H9 (cell line): ENCODE measurements at regions not wholly inside any gene's neighbourhood (a gene's known extent, or its start where the extent isn't known, plus 50 kb on each side); places are given as distances from the start of the nearest gene placed in this dataset.

Experiments used
- DNase-seq: peaks from one replicate; pipeline ENCODE4 v3.0.0-alpha.2; 2017
- H2AFZ ChIP-seq: one replicate; pipeline ENCODE4 v1.6.1; 2013; ENCODE audit warnings: mild to moderate bottlenecking, low read length, control low read depth, moderate library complexity
- H2AK5ac ChIP-seq: 2 replicates; pipeline ENCODE4 v1.6.1; 2013; ENCODE audit warnings: low read length, control low read depth, mixed read lengths; ENCODE audit not compliant: insufficient read length
- H2BK120ac ChIP-seq: one replicate; pipeline ENCODE4 v1.6.1; 2013; ENCODE audit warnings: low read depth, mild to moderate bottlenecking, low read length, control low read depth, inconsistent platforms; ENCODE audit not compliant: poor library complexity, severe bottlenecking
- H2BK12ac ChIP-seq: 2 replicates; pipeline ENCODE4 v1.6.1; 2013; ENCODE audit warnings: low read length, control low read depth, mixed read lengths, low read depth; ENCODE audit not compliant: insufficient read length
- H2BK15ac ChIP-seq: 2 replicates; pipeline ENCODE4 v1.6.1; 2013; ENCODE audit warnings: low read depth, low read length, control low read depth
- H2BK20ac ChIP-seq: one replicate; pipeline ENCODE4 v1.6.1; 2013; ENCODE audit warnings: low read depth, mild to moderate bottlenecking, low read length, control low read depth, inconsistent platforms; ENCODE audit not compliant: poor library complexity, severe bottlenecking
- H2BK5ac ChIP-seq: 2 replicates; pipeline ENCODE4 v1.6.1; 2013; ENCODE audit warnings: low read length, control low read depth, mixed read lengths; ENCODE audit not compliant: insufficient read length
- H3K14ac ChIP-seq: 2 replicates; pipeline ENCODE4 v1.6.1; 2013; ENCODE audit warnings: low read length, control low read depth; ENCODE audit not compliant: insufficient read depth
- H3K18ac ChIP-seq: 2 replicates; pipeline ENCODE4 v1.6.1; 2013; ENCODE audit warnings: low read depth, mild to moderate bottlenecking, mixed read lengths, low read length, control low read depth; ENCODE audit not compliant: insufficient read length
- H3K23ac ChIP-seq: 2 replicates; pipeline ENCODE4 v1.6.1; 2013; ENCODE audit warnings: low read length, control low read depth, mixed read lengths, low read depth; ENCODE audit not compliant: insufficient read length
- H3K23me2 ChIP-seq: 2 replicates; pipeline ENCODE4 v1.6.1; 2013; ENCODE audit warnings: low read depth, mild to moderate bottlenecking, mixed read lengths, low read length, control low read depth; ENCODE audit not compliant: insufficient read length, poor library complexity, severe bottlenecking
- H3K27ac ChIP-seq: 2 replicates; pipeline ENCODE4 v1.5.1; 2013; ENCODE audit warnings: low read length, control low read depth, mixed read lengths, low read depth; ENCODE audit not compliant: insufficient read length
- H3K27me3 ChIP-seq: 2 replicates; pipeline ENCODE4 v1.6.1; 2013; ENCODE audit warnings: low read length, control low read depth, inconsistent platforms; ENCODE audit not compliant: insufficient read depth
- H3K4ac ChIP-seq: 2 replicates; pipeline ENCODE4 v1.6.1; 2013; ENCODE audit warnings: low read depth, mild to moderate bottlenecking, control low read depth, inconsistent platforms, low read length, moderate library complexity
- H3K4me1 ChIP-seq: 2 replicates; pipeline ENCODE4 v1.6.1; 2013; ENCODE audit warnings: low read length, control low read depth, inconsistent platforms; ENCODE audit not compliant: insufficient read depth
- H3K4me2 ChIP-seq: 2 replicates; pipeline ENCODE4 v1.6.1; 2013; ENCODE audit warnings: low read length, control low read depth, mixed read lengths; ENCODE audit not compliant: insufficient read length, insufficient read depth
- H3K56ac ChIP-seq: 2 replicates; pipeline ENCODE4 v1.6.1; 2013; ENCODE audit warnings: low read depth, mild to moderate bottlenecking, mixed read lengths, low read length, control low read depth; ENCODE audit not compliant: insufficient read length
- H3K79me1 ChIP-seq: 2 replicates; pipeline ENCODE4 v1.6.1; 2013; ENCODE audit warnings: low read depth, mild to moderate bottlenecking, moderate library complexity, low read length, control low read depth, inconsistent platforms; ENCODE audit not compliant: insufficient read depth, poor library complexity, severe bottlenecking
- H3K79me2 ChIP-seq: 2 replicates; pipeline ENCODE4 v1.6.1; 2013; ENCODE audit warnings: low read length, control low read depth, inconsistent platforms; ENCODE audit not compliant: insufficient read depth
- H3K9ac ChIP-seq: 2 replicates; pipeline ENCODE4 v1.6.1; 2013; ENCODE audit warnings: low read length, control low read depth, mixed read lengths; ENCODE audit not compliant: insufficient read length; ENCODE audit errors: extremely low read depth
- H3K9me3 ChIP-seq: one replicate; pipeline ENCODE4 v1.6.1; 2013; ENCODE audit warnings: low read depth, low read length, inconsistent platforms; ENCODE audit not compliant: control insufficient read depth
- H3T11ph ChIP-seq: one replicate; pipeline ENCODE4 v1.6.1; 2013; ENCODE audit warnings: mild to moderate bottlenecking, low read length, control low read depth, inconsistent platforms
- H4K20me1 ChIP-seq: one replicate; pipeline ENCODE4 v1.6.1; 2013; ENCODE audit not compliant: control insufficient read depth, insufficient read length, insufficient read depth
- H4K5ac ChIP-seq: 2 replicates; pipeline ENCODE4 v1.6.1; 2013; ENCODE audit warnings: low read depth, mild to moderate bottlenecking, mixed read lengths, low read length, control low read depth; ENCODE audit not compliant: insufficient read length
- H4K8ac ChIP-seq: replicated peaks from 2 replicates; pipeline ENCODE4 v1.6.1; 2013; ENCODE audit warnings: low read length, control low read depth, mixed read lengths, low read depth; ENCODE audit not compliant: insufficient read length
- H4K91ac ChIP-seq: 2 replicates; pipeline ENCODE4 v1.6.1; 2013; ENCODE audit warnings: low read depth, mild to moderate bottlenecking, moderate library complexity, mixed read lengths, low read length, control low read depth; ENCODE audit not compliant: insufficient read length
- H3K27ac Mint-ChIP-seq, 3 experiments: 2 replicates in 2 of 3; 3 replicates in 1 of 3; pipeline ENCODE4 v1.8.0; 2020 to 2021; ENCODE audit warnings: mixed read lengths in 3 of 3, mild to moderate bottlenecking in 1 of 3, moderate library complexity in 1 of 3
- H3K27me3 Mint-ChIP-seq: 2 replicates; pipeline ENCODE4 v1.8.0; 2021; ENCODE audit warnings: low read depth, mild to moderate bottlenecking, moderate library complexity, mixed read lengths
- H3K36me3 Mint-ChIP-seq, 3 experiments: 2 replicates in 2 of 3; 3 replicates in 1 of 3; pipeline ENCODE4 v1.8.0; 2020 to 2021; ENCODE audit warnings: low read depth in 3 of 3, mixed read lengths in 3 of 3; ENCODE audit not compliant: insufficient read depth in 1 of 3
- H3K4me1 Mint-ChIP-seq, 2 experiments: 2 replicates each; pipeline ENCODE4 v1.8.0; 2020; ENCODE audit warnings: mixed read lengths in 2 of 2
- H3K4me3 Mint-ChIP-seq, 2 experiments: 2 replicates in 1 of 2; 3 replicates in 1 of 2; pipeline ENCODE4 v1.8.0; 2020 to 2021; ENCODE audit warnings: mild to moderate bottlenecking in 2 of 2, mixed read lengths in 2 of 2, moderate library complexity in 1 of 2
- H3K9me3 Mint-ChIP-seq, 2 experiments: 2 replicates in 1 of 2; 3 replicates in 1 of 2; pipeline ENCODE4 v1.8.0; 2020; ENCODE audit warnings: mild to moderate bottlenecking in 2 of 2, mixed read lengths in 2 of 2, moderate library complexity in 1 of 2
- CTCF ChIP-seq: fragments of 200-600 bp; sonication (generic); conservative IDR thresholded peaks from 3 replicates; pipeline ENCODE4 v1.8.0; 2021; ENCODE audit warnings: antibody characterized with exemption, mild to moderate bottlenecking
- WGBS: extraction: QIAGEN DNeasy Blood & Tissue Kit; methylation state at CpG from one replicate; pipeline ENCODE4 v1.1.7; 2013; ENCODE audit warnings: missing lambda C conversion rate, low lambda C conversion rate, mixed read lengths; ENCODE audit not compliant: insufficient read length; ENCODE audit errors: extremely low coverage; 5-methylcytosine and 5-hydroxymethylcytosine counted together

- no peak overlapping the region for H2BK15ac ChIP-seq
- H3K79me1 ChIP-seq = no peaks in the 10 kb centered on the region
- no peaks in the 10 kb centered on the region for H3K4me1 ChIP-seq
- H4K20me1 ChIP-seq = no peaks in the 10 kb centered on the region
- no peak overlapping the region for H3K56ac ChIP-seq
- no peak overlapping the region for H4K8ac ChIP-seq
- H2BK20ac ChIP-seq = no peak overlapping the region
- H2AK5ac ChIP-seq = no peak overlapping the region
- no peaks in the 10 kb centered on the region for H3K23me2 ChIP-seq
- Mint-ChIP-seq H3K4me1 (no peaks in the 10 kb centered on the region; a peak in 1 of 4 replicates), H3K27ac (no peak overlapping the region; a peak in 1 of 7 replicates), H3K36me3 (no peaks in the 10 kb centered on the region), H3K4me3 (no peak overlapping the region), H3K9me3 (no peaks in the 10 kb centered on the region), H3K27me3 (no peaks in the 10 kb centered on the region)
- H2BK5ac ChIP-seq = no peak overlapping the region
- no peaks in the 10 kb centered on the region for H3K79me2 ChIP-seq
- H3K4me2 ChIP-seq = no peak overlapping the region
- H2AFZ ChIP-seq = no peak overlapping the region
- H3K18ac ChIP-seq = no peak overlapping the region
- no peak overlapping the region for H2BK120ac ChIP-seq
- H3K27ac ChIP-seq = no peak overlapping the region
- no peak overlapping the region for H4K5ac ChIP-seq
- no peak for TF ChIP-seq CTCF
- no peaks in the 10 kb centered on the region for H3K27me3 ChIP-seq
- DNase-seq = no peak
- H3T11ph ChIP-seq = no peak overlapping the region
- no peak overlapping the region for H3K14ac ChIP-seq
- H3K23ac ChIP-seq = no peak overlapping the region
- H3K9ac ChIP-seq = no peak overlapping the region
- no peak overlapping the region for H3K4ac ChIP-seq
- no peak overlapping the region for H4K91ac ChIP-seq
- no peaks in the 10 kb centered on the region for H3K9me3 ChIP-seq
- WGBS = no CpG with 5 or more reads among the region's 7 CpGs
- no peak overlapping the region for H2BK12ac ChIP-seq
Observed at GRCh38 chr21:29233256-29233546, 65.5 kb upstream of the BACH1 start.
